ENCODE measurements at regions not wholly inside any gene's neighbourhood (a gene's known extent, or its start where the extent isn't known, plus 50 kb on each side); places are given as distances from the start of the nearest gene placed in this dataset.

GRCh38 chr12:94813314-94813713 lies 163.0 kb upstream of the TMCC3 start:
- no peak for DNase-seq

GRCh38 chr12:94812345-94812744 lies 162.0 kb upstream of the TMCC3 start:
- DNase-seq, result no peak

GRCh38 chr12:94811611-94812010 lies 161.3 kb upstream of the TMCC3 start:
- DNase-seq, result no peak

- DNase-seq, result no peak
Measured at GRCh38 chr12:94807951-94808350, 157.6 kb upstream of the TMCC3 start.

DNA sequence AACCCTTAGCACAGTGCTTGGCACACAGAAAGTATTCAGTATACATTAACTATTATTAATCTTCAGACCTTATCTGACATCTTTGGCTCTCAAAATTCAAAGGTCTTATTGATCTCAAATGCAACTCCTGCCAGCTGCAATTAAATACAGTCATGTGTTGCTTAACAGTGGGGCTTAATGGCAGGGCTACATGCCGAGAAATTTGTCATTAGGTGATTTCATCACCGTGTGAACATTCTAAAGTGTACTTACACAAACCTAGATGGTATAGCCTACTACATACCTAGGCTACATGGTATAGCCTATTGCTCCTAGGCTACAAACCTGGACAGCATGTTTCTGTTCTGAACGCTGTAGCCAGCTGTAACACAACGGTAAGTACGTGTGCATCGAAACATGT lies 156.3 kb upstream of the TMCC3 start:
- no peak for DNase-seq

- DNase-seq, result no peak
Measured at GRCh38 chr12:94805749-94806529, 155.6 kb upstream of the TMCC3 start.

- DNase-seq, result no peak
Measured at GRCh38 chr12:94803939-94804338, 153.6 kb upstream of the TMCC3 start.

- DNase-seq, result no peak
Measured at GRCh38 chr12:94802796-94803195, 152.4 kb upstream of the TMCC3 start.

- DNase-seq, result no peak
Measured at GRCh38 chr12:94801745-94802144, 151.4 kb upstream of the TMCC3 start.

- DNase-seq, result no peak
Measured at GRCh38 chr12:94799136-94799535, 148.8 kb upstream of the TMCC3 start.

DNA sequence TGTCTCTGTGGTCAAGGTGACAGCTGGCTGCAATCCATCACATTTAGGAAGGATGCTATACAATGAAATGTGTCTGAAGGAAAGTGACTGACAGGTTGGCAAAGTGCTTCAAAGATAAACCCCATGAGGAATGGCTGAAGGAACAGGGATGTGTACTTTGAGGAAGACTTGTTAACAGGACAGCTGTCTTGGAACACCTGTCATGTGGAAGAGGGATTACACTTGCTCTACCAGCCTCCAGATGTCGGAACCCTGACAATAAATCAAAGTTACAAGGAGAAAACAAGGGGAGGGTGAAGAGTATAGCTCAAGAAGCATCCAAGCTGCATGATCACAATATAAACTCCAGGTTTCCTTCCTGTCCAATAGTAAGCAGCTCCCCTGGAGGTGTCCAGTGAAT lies 147.8 kb upstream of the TMCC3 start:
- no peak for DNase-seq

DNA sequence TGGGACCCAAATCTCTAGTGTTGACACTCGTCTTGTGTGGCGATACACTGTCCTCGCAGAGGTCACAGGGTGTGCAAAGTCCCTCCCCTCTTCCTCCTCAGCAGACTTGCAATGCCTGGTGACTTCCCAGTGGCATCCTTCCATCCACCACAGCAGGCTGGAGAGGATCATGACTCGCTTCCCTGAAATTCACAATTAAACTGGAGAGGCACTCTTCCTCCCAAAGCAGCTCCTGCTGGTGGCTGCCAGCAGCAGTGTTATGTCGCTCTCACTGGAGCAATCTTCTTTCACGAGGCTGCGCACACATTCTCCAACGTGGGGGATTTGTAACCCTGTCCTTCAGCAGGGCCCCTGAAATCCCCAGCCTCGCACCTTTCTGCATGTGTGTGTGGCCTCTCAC lies 145.2 kb upstream of the TMCC3 start:
- no peak for DNase-seq

GRCh38 chr12:94795044-94795443 lies 144.7 kb upstream of the TMCC3 start:
- no peak for DNase-seq

GRCh38 chr12:94793191-94793595 lies 142.8 kb upstream of the TMCC3 start:
- no peak for DNase-seq

DNA sequence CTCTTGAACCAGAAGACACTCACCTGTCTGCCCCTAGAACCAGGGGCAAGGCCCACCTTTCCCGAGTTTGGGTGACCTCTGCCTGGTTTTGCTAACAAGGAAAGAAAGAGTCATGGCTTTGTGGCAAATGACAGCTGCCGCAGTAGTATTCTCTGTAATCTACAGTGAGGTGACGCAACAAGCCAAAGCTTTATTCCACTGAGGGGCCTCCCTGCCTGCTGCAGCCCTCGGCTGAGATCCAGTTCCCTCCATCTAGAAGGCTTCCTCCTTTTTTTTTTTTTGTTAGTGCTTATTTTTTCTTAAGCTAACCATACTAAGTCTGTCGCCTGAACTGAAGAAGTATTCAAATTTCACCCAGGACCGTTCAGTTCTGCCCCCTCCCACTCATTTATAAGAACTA lies 142.3 kb upstream of the TMCC3 start:
- no peak for DNase-seq

GRCh38 chr12:94791933-94792332 lies 141.6 kb upstream of the TMCC3 start:
- no peak for DNase-seq

DNA sequence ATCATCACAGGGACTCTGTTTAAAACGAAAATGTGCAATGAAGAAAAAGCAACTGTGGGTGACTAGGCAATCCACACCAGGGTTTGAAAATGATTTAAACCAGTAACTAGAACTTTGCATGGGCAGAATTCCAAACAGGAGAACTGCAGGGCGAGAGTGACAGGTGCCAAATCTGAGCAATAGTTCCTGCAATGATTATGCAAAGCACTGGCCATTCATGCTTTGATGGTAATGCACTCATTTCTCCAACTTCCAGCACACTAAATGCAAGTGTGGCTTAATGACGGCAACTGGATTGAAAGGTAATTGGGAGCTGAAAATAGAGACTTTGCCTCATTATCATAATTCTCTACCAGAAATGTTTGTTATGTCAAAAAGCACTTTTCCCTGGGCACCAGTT lies 140.5 kb upstream of the TMCC3 start:
- no peak for DNase-seq

DNA sequence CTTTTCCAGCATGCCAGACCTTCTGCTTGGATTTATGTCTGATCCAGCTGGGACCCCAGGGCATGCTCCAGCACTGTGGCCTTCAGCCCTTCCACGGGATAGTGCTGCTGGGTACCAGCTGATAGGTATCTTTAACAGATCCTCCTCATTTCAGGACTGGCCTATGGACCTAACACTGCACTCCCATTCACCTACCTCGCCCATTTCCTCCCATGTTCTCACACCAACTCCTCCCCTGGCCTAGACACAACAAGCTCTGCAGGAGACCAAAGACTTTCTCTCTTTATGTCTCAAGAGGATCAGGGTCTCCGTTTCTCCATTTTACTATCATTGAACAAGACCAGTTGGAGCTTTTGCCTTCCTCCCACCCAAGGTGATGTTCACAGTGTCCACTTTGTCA lies 140.0 kb upstream of the TMCC3 start:
- no peak for DNase-seq

DNA sequence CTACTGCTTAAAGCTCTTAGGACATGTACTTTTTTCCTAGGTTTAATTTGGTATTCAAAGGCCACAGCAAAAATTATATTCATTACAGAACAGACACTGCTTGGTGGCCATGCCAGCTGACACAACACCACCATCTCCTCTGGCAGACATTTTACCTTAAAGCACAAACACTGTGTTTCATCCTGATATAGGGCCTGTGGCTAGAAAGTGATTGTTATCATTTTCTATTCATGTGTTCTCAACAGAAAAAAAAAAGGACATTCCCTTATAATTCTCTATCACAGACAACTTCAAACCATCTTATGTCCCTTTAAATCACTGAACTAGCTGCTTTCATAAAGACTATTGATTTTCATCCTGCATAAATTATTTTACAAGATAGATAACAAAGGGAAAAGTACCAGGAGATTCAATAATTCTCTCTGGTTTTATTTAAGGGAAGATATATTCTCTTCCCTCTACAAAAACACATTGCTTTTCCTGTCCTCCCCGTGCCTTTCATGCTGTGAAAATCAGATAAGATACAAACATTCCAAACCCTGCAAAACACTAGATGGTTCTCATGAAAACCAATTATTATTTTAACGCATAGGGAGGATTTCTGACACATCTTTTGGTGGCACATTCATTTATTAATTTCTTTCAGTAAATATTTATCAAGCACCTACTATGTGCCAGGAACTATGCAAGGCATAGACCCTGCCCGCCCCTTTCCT lies 139.3 kb upstream of the TMCC3 start:
- no peak for DNase-seq

DNA sequence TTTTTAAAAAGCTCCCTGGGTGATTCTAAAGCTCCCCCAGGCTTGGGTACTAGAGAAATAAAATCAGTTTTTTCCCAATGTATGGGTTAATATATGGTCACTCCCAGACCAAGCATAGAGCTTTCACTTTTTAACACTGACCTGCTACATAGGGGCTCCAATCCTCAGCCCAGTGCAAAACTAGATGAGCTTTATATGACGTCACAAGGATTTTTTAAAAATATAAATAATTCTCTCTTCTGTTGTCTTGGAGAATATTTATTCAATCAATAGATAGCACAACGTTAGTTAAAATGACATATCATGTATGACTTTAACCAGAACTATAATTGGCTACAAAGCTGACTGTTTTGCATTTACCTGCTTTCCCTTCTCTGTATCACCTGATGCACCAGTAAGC lies 137.9 kb upstream of the TMCC3 start:
- DNase-seq, result no peak

DNA sequence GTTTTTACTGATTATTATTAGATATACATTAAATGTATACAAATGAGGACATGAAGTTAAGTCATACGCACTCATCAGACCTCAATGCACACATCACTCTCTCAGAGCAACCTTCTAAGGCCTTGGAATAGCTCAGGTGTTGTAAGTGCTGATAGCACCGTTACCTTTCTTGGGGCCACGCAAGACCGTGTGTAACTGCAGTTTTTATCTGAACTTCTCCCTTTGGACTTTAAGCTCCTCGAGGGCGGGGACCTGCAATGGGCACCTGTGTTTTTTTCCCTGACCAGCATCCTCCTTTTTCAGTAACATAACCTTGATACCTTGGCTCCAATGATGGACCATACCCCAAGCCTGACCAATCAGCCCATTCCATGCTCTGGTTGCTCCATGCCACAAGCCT lies 136.5 kb upstream of the TMCC3 start:
- no peak for DNase-seq

DNA sequence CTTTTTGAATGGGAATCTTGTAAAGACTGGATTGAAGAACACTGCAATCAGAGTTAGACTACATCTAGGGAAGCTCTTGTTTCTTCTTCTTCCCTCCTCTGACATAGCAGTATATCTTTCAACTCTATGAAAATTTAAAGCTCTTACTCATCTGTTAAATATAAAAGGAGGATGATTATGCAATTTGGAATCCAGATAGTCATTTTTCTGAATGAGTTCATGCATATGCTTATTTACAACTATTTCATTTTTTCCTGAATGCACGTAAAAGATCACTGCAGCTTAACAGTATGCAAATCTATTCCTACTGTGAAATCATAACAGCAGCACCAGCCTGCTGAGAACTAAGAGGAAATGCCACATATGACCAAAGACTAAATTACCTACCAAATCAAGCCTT lies 133.5 kb upstream of the TMCC3 start:
- no peak for DNase-seq

DNA sequence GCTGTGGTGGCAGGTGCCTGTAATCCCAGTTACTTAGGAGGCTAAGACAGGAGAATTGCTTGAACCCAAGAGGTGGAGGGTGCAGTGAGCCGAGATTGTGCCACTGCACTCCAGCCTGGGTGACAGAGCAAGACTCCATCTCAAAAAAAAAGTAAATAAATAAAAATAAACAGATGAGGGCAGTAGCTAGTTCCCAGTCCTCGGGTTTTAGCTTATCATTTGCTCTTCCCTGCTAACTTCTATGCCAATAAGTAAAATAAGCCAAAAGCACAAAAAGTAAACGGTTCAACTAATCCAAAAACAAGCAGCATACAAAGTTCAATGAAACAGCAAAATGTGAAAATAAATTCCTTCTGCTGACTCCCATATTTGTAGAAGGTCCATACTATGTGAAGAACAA lies 133.0 kb upstream of the TMCC3 start:
- DNase-seq, result no peak

GRCh38 chr12:94781835-94782234 lies 131.5 kb upstream of the TMCC3 start:
- DNase-seq, result no peak

- DNase-seq, result no peak
Measured at GRCh38 chr12:94779485-94779884, 129.1 kb upstream of the TMCC3 start.
